ENCODE measurements at regions not wholly inside any gene's neighbourhood (a gene's known extent, or its start where the extent isn't known, plus 50 kb on each side); places are given as distances from the start of the nearest gene placed in this dataset.

DNA sequence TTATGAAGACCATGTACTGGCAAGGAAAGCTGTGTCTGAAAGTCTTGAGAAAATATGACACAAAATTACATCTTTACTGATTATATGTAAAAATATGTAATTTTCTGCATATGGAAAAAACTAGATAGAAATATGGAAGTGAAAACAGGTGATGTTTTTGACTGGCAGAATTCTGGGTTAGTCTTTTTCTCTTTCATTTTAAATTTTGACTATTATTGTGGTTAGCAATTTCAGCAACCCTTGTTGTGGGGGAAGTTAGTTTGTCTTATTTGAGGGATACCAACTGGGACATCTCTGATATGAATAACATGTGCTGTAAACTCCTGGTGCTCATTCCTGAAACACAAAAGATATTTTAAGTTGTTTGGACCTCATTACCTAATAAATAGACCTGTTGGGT, 49.9 kb upstream of the CPEB2 start:
- TF ChIP-seq SUZ12 (IDR thresholded peaks at IDR 0.05; ENCODE audit: extremely low read depth, insufficient read depth, insufficient read length) (no peak), YY1 (IDR thresholded peaks at IDR 0.05; ENCODE audit: insufficient read depth, insufficient read length) (no peak), ZNF274 (IDR thresholded peaks at IDR 0.05; ENCODE audit: low read depth, low read length) (no peak)
- no peak overlapping the region for H3K4me3 ChIP-seq (ENCODE audit: insufficient read length, low read depth)
- H3K27me3 ChIP-seq (ENCODE audit: insufficient read depth, insufficient read length) = no peaks in the 10 kb centered on the region
- H3K9ac ChIP-seq (ENCODE audit: insufficient read length, low read depth) = no peak overlapping the region
- DNase-seq (ENCODE audit: low read depth, low spot score) = no peak
- H3K4me1 ChIP-seq (ENCODE audit: insufficient read depth, insufficient read length) = no peaks in the 10 kb centered on the region
- H3K36me3 ChIP-seq (ENCODE audit: insufficient read depth, insufficient read length, low read length) = no peaks in the 10 kb centered on the region
- no peaks in the 10 kb centered on the region for H3K9me3 ChIP-seq (ENCODE audit: insufficient read depth, low read length)

Measured in NT2/D1 (cell line).